Inflammatory macrophage treated with lipopolysaccharide for 1 hour (primary cell): ENCODE measurements at regions not wholly inside any gene's neighbourhood (a gene's known extent, or its start where the extent isn't known, plus 50 kb on each side); places are given as distances from the start of the nearest gene placed in this dataset.

Experiments
- DNase-seq, 2 donors: peaks; one replicate each; pipeline ENCODE4 v3.0.0-alpha.2; 2020 to 2022

DNA sequence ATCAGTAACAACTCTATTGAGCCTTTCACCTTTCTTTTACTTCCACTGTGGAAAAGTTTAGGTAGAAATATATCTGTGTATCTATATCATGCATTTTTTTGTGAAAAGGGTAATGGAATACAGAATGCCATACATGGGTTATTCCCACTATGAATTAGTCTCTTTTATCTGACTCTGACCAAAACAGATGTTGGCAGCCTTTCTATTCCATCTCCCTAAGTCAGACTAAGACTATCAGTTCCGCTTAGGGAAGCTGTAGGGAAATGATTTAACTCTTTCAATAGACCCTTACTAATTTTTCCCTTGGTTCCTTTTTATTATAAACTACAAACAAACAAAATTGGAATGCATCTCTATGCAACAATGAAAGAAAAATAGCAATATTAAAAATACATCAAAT is 92.3 kb upstream of the LEF1 start:
- DNase-seq, result no peak

DNA sequence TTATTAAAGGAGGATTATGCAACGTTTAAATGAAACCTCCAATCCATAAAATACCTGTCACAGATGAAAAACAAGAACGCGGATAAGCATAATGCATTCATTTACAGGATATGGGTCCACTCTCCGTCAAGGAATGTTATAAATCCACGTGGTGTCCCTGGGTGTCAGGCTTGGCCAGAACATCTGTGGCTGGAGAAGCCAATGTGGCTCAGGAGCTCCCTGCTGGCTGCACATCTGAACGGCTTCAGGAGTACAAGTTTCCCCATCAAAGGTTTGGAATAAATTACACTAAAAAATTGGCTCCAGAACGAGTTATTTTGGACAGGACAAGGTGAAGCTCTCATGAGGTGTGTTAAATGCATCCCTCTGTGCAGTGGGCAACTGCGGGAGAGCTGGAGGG is 87.8 kb upstream of the LEF1 start:
- no peak for DNase-seq

- DNase-seq, result no peak
These were observed 86.5 kb upstream of the LEF1 start for GRCh38 chr4:108255203-108255747.

- DNase-seq, result no peak
These were observed 80.7 kb upstream of the LEF1 start for GRCh38 chr4:108249397-108249796.

- no peak for DNase-seq
These were observed 78.8 kb upstream of the LEF1 start for GRCh38 chr4:108247387-108248049.

- DNase-seq, result no peak
These were observed 75.9 kb upstream of the LEF1 start for GRCh38 chr4:108244606-108245005.

DNA sequence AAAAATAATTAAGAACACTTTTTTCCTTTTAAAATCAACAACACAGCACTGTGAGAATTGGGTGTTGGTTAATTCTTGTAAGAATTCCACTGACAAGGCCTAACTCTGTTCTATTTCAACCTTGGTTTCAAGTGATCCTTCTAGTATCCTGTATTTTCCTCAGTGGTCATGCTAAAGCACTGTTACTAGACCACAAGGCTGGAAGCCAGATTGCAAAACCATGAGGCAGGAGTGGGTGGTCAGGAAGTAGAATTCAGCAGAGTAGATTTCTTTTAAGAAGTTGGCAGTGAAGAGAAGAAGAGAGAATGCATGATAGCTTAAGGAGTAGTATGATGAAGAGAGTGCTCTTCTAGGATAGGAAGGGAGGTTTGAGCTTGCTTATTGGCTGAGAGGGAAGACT is 71.6 kb upstream of the LEF1 start:
- DNase-seq, result peak; percentile 16 to 18

DNA sequence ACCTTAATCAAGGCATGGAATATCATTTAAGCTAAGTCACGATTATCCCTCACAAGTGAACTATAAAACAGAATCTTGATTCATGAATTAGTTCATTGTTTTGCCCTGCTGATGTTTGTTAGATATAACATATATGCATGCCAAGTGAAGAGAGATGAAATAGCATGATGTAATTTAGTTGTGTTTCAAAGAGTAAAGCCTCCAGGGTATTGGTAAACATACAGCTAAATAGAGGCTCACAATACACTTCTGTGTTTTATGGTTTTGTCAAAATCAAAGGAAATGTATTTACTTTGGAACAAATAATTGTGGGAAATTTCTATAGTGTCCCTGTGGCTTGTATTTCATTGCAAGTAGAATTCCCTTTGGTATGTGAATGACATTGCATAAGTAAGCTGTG is 69.0 kb upstream of the LEF1 start:
- DNase-seq, result no peak

- no peak for DNase-seq
These were observed 67.5 kb upstream of the LEF1 start for GRCh38 chr4:108236264-108236663.

DNA sequence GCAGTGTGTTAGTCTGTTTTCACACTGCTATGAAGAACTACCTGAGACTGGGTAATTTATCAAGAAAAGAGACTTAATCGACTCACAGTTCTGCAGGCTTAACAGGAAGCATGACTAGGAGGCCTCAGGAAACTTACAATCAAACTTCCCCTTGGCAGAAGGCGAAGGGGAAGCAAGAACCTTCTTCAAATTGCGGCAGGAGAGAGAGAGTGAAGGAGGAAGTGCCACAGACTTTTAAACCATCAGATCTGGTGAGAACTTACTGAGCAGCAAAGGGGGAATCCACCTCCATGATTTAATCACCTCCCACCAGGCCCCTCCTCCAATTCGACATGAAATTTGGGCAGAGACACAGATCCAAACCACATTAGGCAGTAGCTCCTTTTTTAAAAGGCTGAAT is 59.2 kb upstream of the LEF1 start:
- DNase-seq, result no peak

DNA sequence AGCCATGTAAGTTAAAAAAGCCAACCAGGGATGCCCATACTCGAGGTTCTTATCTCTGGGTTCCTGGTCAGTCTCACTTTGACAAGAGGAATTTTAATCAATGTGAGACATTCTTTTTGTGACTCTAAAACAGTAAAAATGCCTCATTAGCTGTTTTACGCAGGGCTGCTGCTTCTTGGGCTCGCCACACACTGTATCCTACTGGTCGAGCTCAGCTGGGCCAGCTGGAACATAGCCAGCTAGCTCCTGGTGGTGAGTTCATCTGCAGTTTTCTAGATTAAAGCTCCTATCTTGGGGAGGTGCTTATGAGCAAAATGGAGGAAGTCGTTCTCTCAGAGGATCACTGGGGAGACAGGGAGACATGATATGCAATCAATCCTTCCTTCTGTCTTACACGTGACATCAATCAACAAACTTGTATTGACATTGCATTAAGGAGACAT is 55.9 kb upstream of the LEF1 start:
- no peak for DNase-seq

- no peak for DNase-seq
These were observed 54.6 kb upstream of the LEF1 start for GRCh38 chr4:108223313-108223712.

DNA sequence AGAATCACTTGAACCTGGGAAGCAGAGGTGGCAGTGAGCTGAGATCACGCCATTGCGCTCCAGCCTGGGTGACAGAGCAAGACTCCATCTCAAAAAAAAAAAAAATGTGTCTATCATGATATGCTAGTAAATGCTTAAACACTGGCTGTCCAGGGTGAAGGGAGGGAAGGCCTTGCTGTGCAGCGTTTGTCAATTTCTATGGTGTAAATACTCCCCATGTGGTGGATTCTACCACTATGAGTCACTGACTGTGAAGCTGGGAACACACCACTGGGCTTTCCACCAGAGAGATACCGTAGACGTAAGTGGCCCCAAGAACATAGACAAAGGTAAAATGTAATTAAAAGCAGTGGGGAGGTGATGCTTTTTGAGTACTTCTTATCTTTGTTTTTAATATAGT is 51.3 kb upstream of the LEF1 start:
- DNase-seq, result no peak
